Esophagus squamous epithelium (tissue), 4 donors: ENCODE measurements at regions not wholly inside any gene's neighbourhood (a gene's known extent, or its start where the extent isn't known, plus 50 kb on each side); places are given as distances from the start of the nearest gene placed in this dataset.
"Not testable (repeated sequence)": the region's sequence is repeated elsewhere in the genome, so short reads cannot be mapped to it uniquely, and the experiment has no call there.

Experiments used
- POLR2A ChIP-seq, 4 donors: fragments of 450-650 bp; IDR thresholded peaks; one replicate each; pipeline ENCODE4 v1.6.1; 2017; ENCODE audit warnings: antibody characterized with exemption in 4 of 4, mild to moderate bottlenecking in 4 of 4, moderate library complexity in 3 of 4
- TF ChIP-seq, protein P1 (sequence below), 6 experiments: fragments of 450-650 bp in 4 of 6; fragments of 200-600 bp in 2 of 6; sonication (generic) in 2 of 6; IDR thresholded peaks; one replicate each; pipeline ENCODE4 v1.5.1; 2016 to 2019; ENCODE audit warnings: antibody characterized with exemption in 6 of 6, mild to moderate bottlenecking in 4 of 6, moderate library complexity in 4 of 6

DNA sequence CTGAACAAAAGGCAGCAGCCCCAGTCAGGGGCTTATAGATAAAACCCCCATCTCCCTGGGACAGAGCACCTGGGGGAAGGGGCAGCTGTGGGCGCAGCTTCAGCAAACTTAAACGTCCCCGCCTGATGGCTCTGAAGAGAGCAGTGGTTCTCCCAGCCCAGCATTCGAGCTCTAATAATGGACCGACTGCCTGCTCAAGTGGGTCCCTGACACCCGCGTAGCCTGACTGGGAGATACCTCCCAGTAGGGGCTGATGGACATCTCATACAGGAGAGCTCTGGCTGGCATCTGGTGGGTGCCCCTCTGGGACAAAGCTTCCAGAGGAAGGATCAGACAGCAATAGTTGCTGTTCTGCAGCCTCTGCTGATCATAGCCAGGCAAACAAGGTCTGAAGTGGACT is 172.1 kb downstream of the CRPPA start:
- TF ChIP-seq, protein P1, sequence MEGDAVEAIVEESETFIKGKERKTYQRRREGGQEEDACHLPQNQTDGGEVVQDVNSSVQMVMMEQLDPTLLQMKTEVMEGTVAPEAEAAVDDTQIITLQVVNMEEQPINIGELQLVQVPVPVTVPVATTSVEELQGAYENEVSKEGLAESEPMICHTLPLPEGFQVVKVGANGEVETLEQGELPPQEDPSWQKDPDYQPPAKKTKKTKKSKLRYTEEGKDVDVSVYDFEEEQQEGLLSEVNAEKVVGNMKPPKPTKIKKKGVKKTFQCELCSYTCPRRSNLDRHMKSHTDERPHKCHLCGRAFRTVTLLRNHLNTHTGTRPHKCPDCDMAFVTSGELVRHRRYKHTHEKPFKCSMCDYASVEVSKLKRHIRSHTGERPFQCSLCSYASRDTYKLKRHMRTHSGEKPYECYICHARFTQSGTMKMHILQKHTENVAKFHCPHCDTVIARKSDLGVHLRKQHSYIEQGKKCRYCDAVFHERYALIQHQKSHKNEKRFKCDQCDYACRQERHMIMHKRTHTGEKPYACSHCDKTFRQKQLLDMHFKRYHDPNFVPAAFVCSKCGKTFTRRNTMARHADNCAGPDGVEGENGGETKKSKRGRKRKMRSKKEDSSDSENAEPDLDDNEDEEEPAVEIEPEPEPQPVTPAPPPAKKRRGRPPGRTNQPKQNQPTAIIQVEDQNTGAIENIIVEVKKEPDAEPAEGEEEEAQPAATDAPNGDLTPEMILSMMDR (IDR thresholded peaks at IDR 0.05) = not testable (repeated sequence)
- TF ChIP-seq POLR2A (IDR thresholded peaks at IDR 0.05) = not testable (repeated sequence)
